ENCODE measurements at regions not wholly inside any gene's neighbourhood (a gene's known extent, or its start where the extent isn't known, plus 50 kb on each side); places are given as distances from the start of the nearest gene placed in this dataset.

DNA sequence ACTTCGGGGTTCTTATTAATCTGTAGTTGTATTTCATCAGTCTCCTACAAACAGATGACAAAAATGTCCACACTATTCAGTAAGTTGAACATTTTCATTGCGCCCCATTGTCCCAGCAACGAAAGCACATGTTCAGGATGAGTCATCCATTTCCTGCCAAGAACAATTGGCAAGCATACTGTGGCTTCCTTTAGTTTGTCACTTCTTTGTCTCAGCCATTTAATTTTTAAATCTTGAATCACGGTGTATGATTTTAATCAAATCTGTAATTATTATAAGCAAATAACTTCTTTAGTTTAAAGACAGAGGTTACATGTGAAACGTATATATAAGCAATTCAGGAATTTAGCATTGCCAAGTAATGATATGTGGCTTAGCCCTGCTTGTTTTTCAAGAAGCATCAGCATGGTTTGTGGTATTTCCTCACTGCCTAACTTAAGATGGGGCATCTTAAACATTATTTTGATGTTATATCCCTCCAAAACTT is 211.3 kb upstream of the KRR1 start (continued):
- TF ChIP-seq, protein P1, sequence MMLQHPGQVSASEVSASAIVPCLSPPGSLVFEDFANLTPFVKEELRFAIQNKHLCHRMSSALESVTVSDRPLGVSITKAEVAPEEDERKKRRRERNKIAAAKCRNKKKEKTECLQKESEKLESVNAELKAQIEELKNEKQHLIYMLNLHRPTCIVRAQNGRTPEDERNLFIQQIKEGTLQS (CRISPR knock-in tag; IDR thresholded peaks at IDR 0.05) = peak; percentile 86
- TF ChIP-seq ZNF720 (CRISPR knock-in tag; IDR thresholded peaks at IDR 0.05) (no peak), ZBTB33 (CRISPR knock-in tag; IDR thresholded peaks at IDR 0.05) (peak; percentile 68), YEATS2 (CRISPR knock-in tag; IDR thresholded peaks at IDR 0.05; ENCODE audit: borderline replicate concordance) (no peak), JUND (CRISPR knock-in tag; IDR thresholded peaks at IDR 0.05) (peak; percentile 36; the same call in 1 of the 2 replicates), ZNF232 (CRISPR knock-in tag; IDR thresholded peaks at IDR 0.05; ENCODE audit: borderline replicate concordance) (no peak), TARDBP (CRISPR knock-in tag; IDR thresholded peaks at IDR 0.05) (no peak), KLF6 (CRISPR knock-in tag; IDR thresholded peaks at IDR 0.05) (no peak), DDIT3 (CRISPR knock-in tag; IDR thresholded peaks at IDR 0.05) (no peak), ZNF549 (CRISPR knock-in tag; IDR thresholded peaks at IDR 0.05) (no peak), FOSL1 (CRISPR knock-in tag; IDR thresholded peaks at IDR 0.05; ENCODE audit: borderline replicate concordance) (peak; percentile 71; the same call in 1 of the 2 replicates), SNAPC4 (CRISPR knock-in tag; IDR thresholded peaks at IDR 0.05) (no peak), ELF3 (CRISPR knock-in tag; IDR thresholded peaks at IDR 0.05) (0 out of 2 replicates have a peak, but pooled peaks have one; percentile 47), ZBTB38 (CRISPR knock-in tag; IDR thresholded peaks at IDR 0.05) (no peak), THAP8 (CRISPR knock-in tag; IDR thresholded peaks at IDR 0.05; ENCODE audit: borderline replicate concordance) (no peak), IRX3 (CRISPR knock-in tag; IDR thresholded peaks at IDR 0.05; ENCODE audit: borderline replicate concordance, low read depth) (no peak), DMAP1 (CRISPR knock-in tag; IDR thresholded peaks at IDR 0.05) (peak; percentile 52; the same call in 1 of the 2 replicates)
- TF ChIP-seq, protein P2, sequence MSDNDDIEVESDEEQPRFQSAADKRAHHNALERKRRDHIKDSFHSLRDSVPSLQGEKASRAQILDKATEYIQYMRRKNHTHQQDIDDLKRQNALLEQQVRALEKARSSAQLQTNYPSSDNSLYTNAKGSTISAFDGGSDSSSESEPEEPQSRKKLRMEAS (IDR thresholded peaks at IDR 0.05) = peak; percentile 62; the same call in 1 of the 2 replicates
